ENCODE measurements at regions not wholly inside any gene's neighbourhood (a gene's known extent, or its start where the extent isn't known, plus 50 kb on each side); places are given as distances from the start of the nearest gene placed in this dataset.
"Not testable (repeated sequence)": the region's sequence is repeated elsewhere in the genome, so short reads cannot be mapped to it uniquely, and the experiment has no call there.

- DNase-seq: no peak
Measured at GRCh38 chr4:28001698-28002097, 1141.1 kb downstream of the STIM2 start.

- DNase-seq: peak; percentile 4
Measured at GRCh38 chr4:28004520-28004919, 1143.9 kb downstream of the STIM2 start.

- DNase-seq: no peak
Measured at GRCh38 chr4:28006021-28006420, 1145.4 kb downstream of the STIM2 start.

GRCh38 chr4:28007693-28008092 is 1147.1 kb downstream of the STIM2 start:
- DNase-seq: no peak

GRCh38 chr4:28009541-28009940 is 1148.9 kb downstream of the STIM2 start:
- DNase-seq: no peak

- DNase-seq: no peak
Measured at GRCh38 chr4:28010577-28011240, 1150.1 kb downstream of the STIM2 start.

- DNase-seq: no peak
Measured at GRCh38 chr4:28014469-28014868, 1153.8 kb downstream of the STIM2 start.

GRCh38 chr4:28015996-28016395 is 1155.4 kb downstream of the STIM2 start:
- no peak for DNase-seq

- DNase-seq: not testable (repeated sequence)
Measured at GRCh38 chr4:28038253-28038652, 1177.6 kb downstream of the STIM2 start.

- DNase-seq: no peak
Measured at GRCh38 chr4:28062562-28062961, 1201.9 kb downstream of the STIM2 start.

GRCh38 chr4:28073860-28074555 is 1213.4 kb downstream of the STIM2 start:
- DNase-seq: no peak

GRCh38 chr4:28075401-28075956 is 1214.8 kb downstream of the STIM2 start:
- DNase-seq: no peak

- DNase-seq: not testable (repeated sequence)
Measured at GRCh38 chr4:28077203-28077602, 1216.6 kb downstream of the STIM2 start.

GRCh38 chr4:28082686-28083390 is 1222.2 kb downstream of the STIM2 start:
- no peak for DNase-seq

GRCh38 chr4:28092610-28093009 is 1232.0 kb downstream of the STIM2 start:
- DNase-seq: no peak

- DNase-seq: no peak
Measured at GRCh38 chr4:28093071-28093470, 1232.4 kb downstream of the STIM2 start.

GRCh38 chr4:28101583-28101982 is 1240.9 kb downstream of the STIM2 start:
- DNase-seq: no peak

GRCh38 chr4:28105271-28105859 is 1244.7 kb downstream of the STIM2 start:
- no peak for DNase-seq

GRCh38 chr4:28106155-28106554 is 1245.5 kb downstream of the STIM2 start:
- no peak for DNase-seq

GRCh38 chr4:28109801-28110200 is 1249.2 kb downstream of the STIM2 start:
- no peak for DNase-seq

- not testable (repeated sequence) for DNase-seq
Measured at GRCh38 chr4:28112691-28113335, 1252.2 kb downstream of the STIM2 start.

GRCh38 chr4:28113586-28113985 is 1252.9 kb downstream of the STIM2 start:
- not testable (repeated sequence) for DNase-seq
